ENCODE measurements at regions not wholly inside any gene's neighbourhood (a gene's known extent, or its start where the extent isn't known, plus 50 kb on each side); places are given as distances from the start of the nearest gene placed in this dataset.
"Not testable (repeated sequence)": the region's sequence is repeated elsewhere in the genome, so short reads cannot be mapped to it uniquely, and the experiment has no call there.

GRCh38 chr1:121116522-121117297 lies 67.4 kb downstream of the FAM72B start:
- DNase-seq (ENCODE audit: low read depth) = not testable (repeated sequence)

GRCh38 chr1:121117298-121117611 lies 66.9 kb downstream of the FAM72B start:
- not testable (repeated sequence) for DNase-seq (ENCODE audit: low read depth)

GRCh38 chr1:121117622-121118479 lies 66.3 kb downstream of the FAM72B start:
- DNase-seq (ENCODE audit: low read depth) = not testable (repeated sequence)

Measured in stimulated activated CD8-positive, alpha-beta memory T cell treated with anti-CD3 and anti-CD28 coated beads, Interleukin-7, amount 100 ng/mL, for 24 hours (primary cell).